Heart left ventricle (tissue), 16 donors: ENCODE measurements at regions not wholly inside any gene's neighbourhood (a gene's known extent, or its start where the extent isn't known, plus 50 kb on each side); places are given as distances from the start of the nearest gene placed in this dataset.
"Not testable (repeated sequence)": the region's sequence is repeated elsewhere in the genome, so short reads cannot be mapped to it uniquely, and the experiment has no call there.

Source experiments
- ATAC-seq, 4 donors: fragments of 200-7000 bp; cut with Tn5 transposase; one replicate each; pipeline ENCODE4 v1.9.1; 2020 to 2022; ENCODE audit warnings: moderate library complexity in 4 of 4, mild to moderate bottlenecking in 3 of 4, moderate number of reproducible peaks in 1 of 4
- DNase-seq, 5 donors: peaks; one replicate each; pipeline ENCODE4 v3.0.0-alpha.2; 2020
- H3K27ac ChIP-seq, 12 donors: fragments of 200-600 bp; sonication (generic) in 4 of 12; one replicate each; pipeline versions ENCODE4 v1.5.0 to v1.8.0; 2016 to 2022; ENCODE audit warnings: mild to moderate bottlenecking in 2 of 12
- H3K27me3 ChIP-seq, 9 donors: fragments of 200-600 bp; sonication (generic) in 2 of 9; one replicate each; pipeline versions ENCODE4 v1.5.1 to v1.8.0; 2016 to 2022; ENCODE audit warnings: mild to moderate bottlenecking in 3 of 9
- H3K36me3 ChIP-seq, 9 donors: fragments of 200-600 bp; sonication (generic) in 2 of 9; one replicate each; pipeline versions ENCODE4 v1.5.0 to v1.8.0; 2018 to 2022; ENCODE audit warnings: mild to moderate bottlenecking in 2 of 9
- H3K4me1 ChIP-seq, 12 donors: fragments of 200-600 bp; sonication (generic) in 4 of 12; one replicate each; pipeline versions ENCODE4 v1.5.0 to v1.8.0; 2016 to 2022; ENCODE audit warnings: mild to moderate bottlenecking in 3 of 12
- H3K4me3 ChIP-seq, 12 donors: fragments of 200-600 bp; sonication (generic) in 4 of 12; one replicate each; pipeline versions ENCODE4 v1.5.0 to v1.8.0; 2017 to 2022; ENCODE audit warnings: mild to moderate bottlenecking in 9 of 12, moderate library complexity in 4 of 12
- H3K9me3 ChIP-seq, 12 donors: fragments of 200-600 bp; sonication (generic) in 4 of 12; one replicate each; pipeline versions ENCODE4 v1.5.0 to v1.8.0; 2016 to 2022; ENCODE audit warnings: mild to moderate bottlenecking in 1 of 12
- CTCF ChIP-seq, 12 donors: fragments of 200-600 bp; sonication (generic) in 4 of 12; IDR thresholded peaks; one replicate each; pipeline versions ENCODE4 v1.5.0 to v1.8.0; 2018 to 2022; ENCODE audit warnings: antibody characterized with exemption in 12 of 12, mild to moderate bottlenecking in 5 of 12
- POLR2A ChIP-seq, 2 donors: fragments of 450-650 bp; IDR thresholded peaks; one replicate each; pipeline ENCODE4 v1.6.1; 2017; ENCODE audit warnings: antibody characterized with exemption in 2 of 2, mild to moderate bottlenecking in 2 of 2, moderate library complexity in 2 of 2
- WGBS, 4 donors: extraction: QIAGEN DNeasy Blood & Tissue Kit in 2 of 4; methylation state at CpG; one replicate each; pipeline versions ENCODE4 v1.1.5 to v1.1.7; 2013 to 2018; 5-methylcytosine and 5-hydroxymethylcytosine counted together
- intact Hi-C, 10 donors: fragments of 100-400 bp; cut with DNase I; formaldehyde crosslinking; loops; one replicate each; pipeline versions ENCODE4 v1.11.1 to v1.14.2; 2022
- donor health status: ischemic (EF 13 %, LVEDD 7.1; RV severe dilation, severe dysfunction).
- donor health status: healthy with polysubstance abuse.
- donor health status: DM: no; HTN: yes; CAD: no.
- donor health status: DM: no; HTN: no; CAD: no.
- donor health status: ischemic (EF 25% LVEDD 6.9; RV normal size, moderate dysfunction).
- donor health status: ischemic (EF 25% LVEDD 5.7; RV mildly dilated, moderate dysfunction).
- donor health status: healthy.
- donor health status: DM: yes; HTN: yes; CAD: no.
- donor health status: ischemic (EF 35%, LVEDD 5.7; RV mildly dilated, moderate dysfunction).
- donor health status: nonischemic (EF 11% LVEDD 7.7; RV severe dilation, severe dysfunction).
- donor health status: DM: yes; HTN: yes; CAD: no.
- donor health status: PGD.
- donor health status: ischemic (EF 29% LVEDD 5.4; RV normal size, mild dysfunction).
- donor health status: nonischemic (EF 23%, LVEDD 6.1; RV moderate dilation, normal function).

- TF ChIP-seq POLR2A (IDR thresholded peaks at IDR 0.05) (no peak), CTCF (IDR thresholded peaks at IDR 0.05) (no peak)
- H3K27me3 ChIP-seq = peaks cover 0 to 15% (median 0%) of the 10 kb centered on the region in 9 donors
- no peaks in the 10 kb centered on the region for H3K36me3 ChIP-seq
- H3K27ac ChIP-seq = no peak overlapping the region
- H3K4me1 ChIP-seq = no peaks in the 10 kb centered on the region
- intact Hi-C loops = no loop called here
- 69 to 82% (median 71%) methylated on average over 2 of the region's 2 CpGs for WGBS, 4 donors
- no peak overlapping the region for H3K4me3 ChIP-seq
- DNase-seq = no peak
- H3K9me3 ChIP-seq = no peaks in the 10 kb centered on the region
- no peak for ATAC-seq
Measured at GRCh38 chr6:40139447-40139846, 205.2 kb upstream of the MOCS1 start.

- ATAC-seq = no peak
- intact Hi-C loops = no loop called here
- 81 to 93% (median 83%) methylated on average over 4 of the region's 4 CpGs for WGBS, 4 donors
- no peaks in the 10 kb centered on the region for H3K36me3 ChIP-seq
- peaks cover 0 to 11% (median 0%) of the 10 kb centered on the region in 9 donors for H3K27me3 ChIP-seq
- no peaks in the 10 kb centered on the region for H3K9me3 ChIP-seq
- no peak overlapping the region for H3K4me3 ChIP-seq
- no peak overlapping the region for H3K27ac ChIP-seq
- TF ChIP-seq CTCF (IDR thresholded peaks at IDR 0.05) = no peak
- no peak for TF ChIP-seq POLR2A (IDR thresholded peaks at IDR 0.05)
- no peak for DNase-seq
- H3K4me1 ChIP-seq = no peaks in the 10 kb centered on the region
Measured at GRCh38 chr6:40138273-40138720, 204.0 kb upstream of the MOCS1 start.

GRCh38 chr6:40135491-40136072 is 201.3 kb upstream of the MOCS1 start:
- Histone ChIP-seq H3K36me3 (no peaks in the 10 kb centered on the region), H3K27ac (no peak overlapping the region), H3K4me1 (no peaks in the 10 kb centered on the region), H3K9me3 (no peaks in the 10 kb centered on the region), H3K4me3 (no peak overlapping the region), H3K27me3 (no peaks in the 10 kb centered on the region)
- WGBS, 4 donors = 52 to 68% (median 63%) methylated on average over 6 of the region's 6 CpGs
- intact Hi-C loops = no loop called here
- DNase-seq (no peak), ATAC-seq (no peak)
- TF ChIP-seq POLR2A (IDR thresholded peaks at IDR 0.05) = no peak

- ATAC-seq, intact Hi-C loops, H3K27ac ChIP-seq, DNase-seq, H3K36me3 ChIP-seq, H3K4me3 ChIP-seq, H3K27me3 ChIP-seq, H3K9me3 ChIP-seq, H3K4me1 ChIP-seq: not testable (repeated sequence)
- WGBS, 4 donors = 85 to 98% (median 94%) methylated on average over 20 of the region's 20 CpGs
Measured at GRCh38 chr6:40133981-40134380, 199.7 kb upstream of the MOCS1 start.

GRCh38 chr6:40131675-40132074 is 197.4 kb upstream of the MOCS1 start:
- Histone ChIP-seq H3K36me3 (no peaks in the 10 kb centered on the region), H3K27me3 (no peaks in the 10 kb centered on the region), H3K4me3 (no peak overlapping the region), H3K9me3 (no peaks in the 10 kb centered on the region), H3K4me1 (no peaks in the 10 kb centered on the region), H3K27ac (no peak overlapping the region)
- DNase-seq (no peak), ATAC-seq (no peak)
- TF ChIP-seq CTCF (IDR thresholded peaks at IDR 0.05) (no peak), POLR2A (IDR thresholded peaks at IDR 0.05) (no peak)
- intact Hi-C loops = no loop called here
- 57 to 64% (median 63%) methylated on average over 2 of the region's 2 CpGs for WGBS, 4 donors
